HL-60 (cell line): ENCODE measurements at regions not wholly inside any gene's neighbourhood (a gene's known extent, or its start where the extent isn't known, plus 50 kb on each side); places are given as distances from the start of the nearest gene placed in this dataset.

Experiments
- CTCF ChIP-seq: IDR thresholded peaks from one replicate; pipeline ENCODE4 v1.5.1; 2011; ENCODE audit warnings: low read length, control low read depth, inconsistent platforms; ENCODE audit not compliant: insufficient read depth
- TF ChIP-seq, protein P1 (sequence below): IDR thresholded peaks from 2 replicates; pipeline ENCODE4 v1.6.1; 2012; ENCODE audit warnings: low read depth; ENCODE audit not compliant: insufficient replicate concordance

- TF ChIP-seq CTCF: no peak
- TF ChIP-seq, protein P1, sequence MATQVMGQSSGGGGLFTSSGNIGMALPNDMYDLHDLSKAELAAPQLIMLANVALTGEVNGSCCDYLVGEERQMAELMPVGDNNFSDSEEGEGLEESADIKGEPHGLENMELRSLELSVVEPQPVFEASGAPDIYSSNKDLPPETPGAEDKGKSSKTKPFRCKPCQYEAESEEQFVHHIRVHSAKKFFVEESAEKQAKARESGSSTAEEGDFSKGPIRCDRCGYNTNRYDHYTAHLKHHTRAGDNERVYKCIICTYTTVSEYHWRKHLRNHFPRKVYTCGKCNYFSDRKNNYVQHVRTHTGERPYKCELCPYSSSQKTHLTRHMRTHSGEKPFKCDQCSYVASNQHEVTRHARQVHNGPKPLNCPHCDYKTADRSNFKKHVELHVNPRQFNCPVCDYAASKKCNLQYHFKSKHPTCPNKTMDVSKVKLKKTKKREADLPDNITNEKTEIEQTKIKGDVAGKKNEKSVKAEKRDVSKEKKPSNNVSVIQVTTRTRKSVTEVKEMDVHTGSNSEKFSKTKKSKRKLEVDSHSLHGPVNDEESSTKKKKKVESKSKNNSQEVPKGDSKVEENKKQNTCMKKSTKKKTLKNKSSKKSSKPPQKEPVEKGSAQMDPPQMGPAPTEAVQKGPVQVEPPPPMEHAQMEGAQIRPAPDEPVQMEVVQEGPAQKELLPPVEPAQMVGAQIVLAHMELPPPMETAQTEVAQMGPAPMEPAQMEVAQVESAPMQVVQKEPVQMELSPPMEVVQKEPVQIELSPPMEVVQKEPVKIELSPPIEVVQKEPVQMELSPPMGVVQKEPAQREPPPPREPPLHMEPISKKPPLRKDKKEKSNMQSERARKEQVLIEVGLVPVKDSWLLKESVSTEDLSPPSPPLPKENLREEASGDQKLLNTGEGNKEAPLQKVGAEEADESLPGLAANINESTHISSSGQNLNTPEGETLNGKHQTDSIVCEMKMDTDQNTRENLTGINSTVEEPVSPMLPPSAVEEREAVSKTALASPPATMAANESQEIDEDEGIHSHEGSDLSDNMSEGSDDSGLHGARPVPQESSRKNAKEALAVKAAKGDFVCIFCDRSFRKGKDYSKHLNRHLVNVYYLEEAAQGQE: no peak
Measured at GRCh38 chr10:44295644-44296241, 89.2 kb downstream of the CXCL12 start.
